Loucy (cell line): ENCODE measurements at regions not wholly inside any gene's neighbourhood (a gene's known extent, or its start where the extent isn't known, plus 50 kb on each side); places are given as distances from the start of the nearest gene placed in this dataset.

ENCODE experiments used
- CTCF ChIP-seq: fragments of 200-600 bp; sonication (generic); conservative IDR thresholded peaks from 2 replicates; pipeline ENCODE4 v1.5.1; 2014; ENCODE audit warnings: mild to moderate bottlenecking, antibody characterized with exemption, low read length
- EZH2phosphoT487 ChIP-seq: fragments of 200-600 bp; IDR thresholded peaks from 2 replicates; pipeline ENCODE4 v1.6.1; 2018; ENCODE audit warnings: antibody characterized with exemption, mild to moderate bottlenecking, moderate library complexity, borderline replicate concordance

- TF ChIP-seq CTCF (no peak), EZH2phosphoT487 (no peak)
Observed at GRCh38 chr5:7330256-7330655, 65.7 kb upstream of the ADCY2 start.
